ENCODE measurements at regions not wholly inside any gene's neighbourhood (a gene's known extent, or its start where the extent isn't known, plus 50 kb on each side); places are given as distances from the start of the nearest gene placed in this dataset.

GRCh38 chr3:146823622-146824021, 218.5 kb upstream of the PLSCR5 start:
- TF ChIP-seq, protein P1, sequence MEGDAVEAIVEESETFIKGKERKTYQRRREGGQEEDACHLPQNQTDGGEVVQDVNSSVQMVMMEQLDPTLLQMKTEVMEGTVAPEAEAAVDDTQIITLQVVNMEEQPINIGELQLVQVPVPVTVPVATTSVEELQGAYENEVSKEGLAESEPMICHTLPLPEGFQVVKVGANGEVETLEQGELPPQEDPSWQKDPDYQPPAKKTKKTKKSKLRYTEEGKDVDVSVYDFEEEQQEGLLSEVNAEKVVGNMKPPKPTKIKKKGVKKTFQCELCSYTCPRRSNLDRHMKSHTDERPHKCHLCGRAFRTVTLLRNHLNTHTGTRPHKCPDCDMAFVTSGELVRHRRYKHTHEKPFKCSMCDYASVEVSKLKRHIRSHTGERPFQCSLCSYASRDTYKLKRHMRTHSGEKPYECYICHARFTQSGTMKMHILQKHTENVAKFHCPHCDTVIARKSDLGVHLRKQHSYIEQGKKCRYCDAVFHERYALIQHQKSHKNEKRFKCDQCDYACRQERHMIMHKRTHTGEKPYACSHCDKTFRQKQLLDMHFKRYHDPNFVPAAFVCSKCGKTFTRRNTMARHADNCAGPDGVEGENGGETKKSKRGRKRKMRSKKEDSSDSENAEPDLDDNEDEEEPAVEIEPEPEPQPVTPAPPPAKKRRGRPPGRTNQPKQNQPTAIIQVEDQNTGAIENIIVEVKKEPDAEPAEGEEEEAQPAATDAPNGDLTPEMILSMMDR (IDR thresholded peaks at IDR 0.05), result no peak
- TF ChIP-seq POLR2A (IDR thresholded peaks at IDR 0.05), result no peak

Measured in right lobe of liver (tissue), 4 donors.